ENCODE measurements at regions not wholly inside any gene's neighbourhood (a gene's known extent, or its start where the extent isn't known, plus 50 kb on each side); places are given as distances from the start of the nearest gene placed in this dataset.

DNA sequence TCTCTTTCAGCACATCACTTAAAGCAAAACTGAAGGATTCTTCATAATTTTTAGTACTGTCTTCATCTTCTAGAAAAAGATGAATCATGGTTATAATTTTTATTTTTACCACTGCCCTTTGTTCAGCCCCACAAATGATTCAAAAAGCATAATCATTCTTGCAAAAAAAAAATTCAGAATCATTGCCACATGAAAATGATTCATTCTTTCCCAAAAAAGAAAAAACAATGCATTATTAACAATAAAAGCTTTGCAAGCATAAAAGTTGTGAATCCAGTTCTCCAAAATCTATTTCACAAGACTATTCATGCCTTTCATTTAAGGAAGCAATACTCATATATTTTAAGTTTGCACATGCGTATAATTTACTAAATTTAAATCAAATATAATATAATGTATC, 204.8 kb downstream of the RBM43 start:
- H3K79me2 ChIP-seq (ENCODE audit: low read length), result no peaks in the 10 kb centered on the region
- no peaks in the 10 kb centered on the region for H3K9me2 ChIP-seq (replicated peaks; ENCODE audit: insufficient read depth, low read length)
- H3K36me3 ChIP-seq (replicated peaks; ENCODE audit: insufficient read depth, low read length), result no peaks in the 10 kb centered on the region
- no peak overlapping the region for H3K9ac ChIP-seq (ENCODE audit: low read length)
- no peaks in the 10 kb centered on the region for H4K20me1 ChIP-seq (ENCODE audit: insufficient read depth, low read length)
- H3K4me2 ChIP-seq (ENCODE audit: low read depth, low read length), result no peak overlapping the region
- no peak overlapping the region for H3K27ac ChIP-seq (ENCODE audit: low read length)
- H2AFZ ChIP-seq (ENCODE audit: low read length), result no peak overlapping the region
- TF ChIP-seq EZH2phosphoT487 (IDR thresholded peaks at IDR 0.05; ENCODE audit: low read length) (no peak), EZH2 (optimal IDR thresholded peaks at IDR 0.05; ENCODE audit: low read depth, low read length) (no peak)
- TF ChIP-seq, protein P1, sequence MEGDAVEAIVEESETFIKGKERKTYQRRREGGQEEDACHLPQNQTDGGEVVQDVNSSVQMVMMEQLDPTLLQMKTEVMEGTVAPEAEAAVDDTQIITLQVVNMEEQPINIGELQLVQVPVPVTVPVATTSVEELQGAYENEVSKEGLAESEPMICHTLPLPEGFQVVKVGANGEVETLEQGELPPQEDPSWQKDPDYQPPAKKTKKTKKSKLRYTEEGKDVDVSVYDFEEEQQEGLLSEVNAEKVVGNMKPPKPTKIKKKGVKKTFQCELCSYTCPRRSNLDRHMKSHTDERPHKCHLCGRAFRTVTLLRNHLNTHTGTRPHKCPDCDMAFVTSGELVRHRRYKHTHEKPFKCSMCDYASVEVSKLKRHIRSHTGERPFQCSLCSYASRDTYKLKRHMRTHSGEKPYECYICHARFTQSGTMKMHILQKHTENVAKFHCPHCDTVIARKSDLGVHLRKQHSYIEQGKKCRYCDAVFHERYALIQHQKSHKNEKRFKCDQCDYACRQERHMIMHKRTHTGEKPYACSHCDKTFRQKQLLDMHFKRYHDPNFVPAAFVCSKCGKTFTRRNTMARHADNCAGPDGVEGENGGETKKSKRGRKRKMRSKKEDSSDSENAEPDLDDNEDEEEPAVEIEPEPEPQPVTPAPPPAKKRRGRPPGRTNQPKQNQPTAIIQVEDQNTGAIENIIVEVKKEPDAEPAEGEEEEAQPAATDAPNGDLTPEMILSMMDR (IDR thresholded peaks at IDR 0.05; ENCODE audit: low read length), result no peak
- no peak overlapping the region for H3K4me3 ChIP-seq (ENCODE audit: low read length)
- H3F3A ChIP-seq (ENCODE audit: insufficient read depth, low read length), result no peaks in the 10 kb centered on the region
- no peaks in the 10 kb centered on the region for H3K27me3 ChIP-seq (replicated peaks; ENCODE audit: insufficient read depth, low read length)
- H3K9me3 ChIP-seq (replicated peaks; ENCODE audit: insufficient read depth, low read length), result no peaks in the 10 kb centered on the region
- no peak for DNase-seq
- H3K4me1 ChIP-seq (ENCODE audit: low read length), result no peaks in the 10 kb centered on the region

DNA sequence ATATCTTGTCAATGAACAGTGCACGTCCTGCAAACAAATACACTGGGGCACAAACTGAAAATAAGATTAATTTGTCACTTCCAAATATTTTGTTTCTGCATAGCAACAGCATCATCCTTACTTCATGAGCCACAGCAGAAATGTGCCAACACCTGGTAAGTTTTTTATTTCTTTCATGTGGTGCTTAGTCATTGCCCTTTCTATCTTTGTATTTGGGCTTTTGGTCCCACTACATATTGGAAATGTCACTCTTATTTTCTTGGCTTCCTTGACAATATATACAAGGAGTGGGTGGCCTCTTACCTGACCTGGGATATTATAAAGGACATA, 208.0 kb downstream of the RBM43 start:
- no peaks in the 10 kb centered on the region for H3K9me3 ChIP-seq (replicated peaks; ENCODE audit: insufficient read depth, low read length)
- DNase-seq, result no peak
- H3K79me2 ChIP-seq (ENCODE audit: low read length), result no peaks in the 10 kb centered on the region
- no peak for TF ChIP-seq EZH2phosphoT487 (IDR thresholded peaks at IDR 0.05; ENCODE audit: low read length)
- TF ChIP-seq, protein P1 (IDR thresholded peaks at IDR 0.05; ENCODE audit: low read length), result no peak
- no peak for TF ChIP-seq EZH2 (optimal IDR thresholded peaks at IDR 0.05; ENCODE audit: low read depth, low read length)
- no peaks in the 10 kb centered on the region for H3K27me3 ChIP-seq (replicated peaks; ENCODE audit: insufficient read depth, low read length)
- H3K9ac ChIP-seq (ENCODE audit: low read length), result no peak overlapping the region
- no peak overlapping the region for H3K4me2 ChIP-seq (ENCODE audit: low read depth, low read length)
- H3K27ac ChIP-seq (ENCODE audit: low read length), result no peak overlapping the region
- H3K36me3 ChIP-seq (replicated peaks; ENCODE audit: insufficient read depth, low read length), result no peaks in the 10 kb centered on the region
- H3F3A ChIP-seq (ENCODE audit: insufficient read depth, low read length), result no peaks in the 10 kb centered on the region
- no peaks in the 10 kb centered on the region for H4K20me1 ChIP-seq (ENCODE audit: insufficient read depth, low read length)
- H3K9me2 ChIP-seq (replicated peaks; ENCODE audit: insufficient read depth, low read length), result no peaks in the 10 kb centered on the region
- H3K4me3 ChIP-seq (ENCODE audit: low read length), result no peak overlapping the region
- H2AFZ ChIP-seq (ENCODE audit: low read length), result no peak overlapping the region
- no peaks in the 10 kb centered on the region for H3K4me1 ChIP-seq (ENCODE audit: low read length)

DNA sequence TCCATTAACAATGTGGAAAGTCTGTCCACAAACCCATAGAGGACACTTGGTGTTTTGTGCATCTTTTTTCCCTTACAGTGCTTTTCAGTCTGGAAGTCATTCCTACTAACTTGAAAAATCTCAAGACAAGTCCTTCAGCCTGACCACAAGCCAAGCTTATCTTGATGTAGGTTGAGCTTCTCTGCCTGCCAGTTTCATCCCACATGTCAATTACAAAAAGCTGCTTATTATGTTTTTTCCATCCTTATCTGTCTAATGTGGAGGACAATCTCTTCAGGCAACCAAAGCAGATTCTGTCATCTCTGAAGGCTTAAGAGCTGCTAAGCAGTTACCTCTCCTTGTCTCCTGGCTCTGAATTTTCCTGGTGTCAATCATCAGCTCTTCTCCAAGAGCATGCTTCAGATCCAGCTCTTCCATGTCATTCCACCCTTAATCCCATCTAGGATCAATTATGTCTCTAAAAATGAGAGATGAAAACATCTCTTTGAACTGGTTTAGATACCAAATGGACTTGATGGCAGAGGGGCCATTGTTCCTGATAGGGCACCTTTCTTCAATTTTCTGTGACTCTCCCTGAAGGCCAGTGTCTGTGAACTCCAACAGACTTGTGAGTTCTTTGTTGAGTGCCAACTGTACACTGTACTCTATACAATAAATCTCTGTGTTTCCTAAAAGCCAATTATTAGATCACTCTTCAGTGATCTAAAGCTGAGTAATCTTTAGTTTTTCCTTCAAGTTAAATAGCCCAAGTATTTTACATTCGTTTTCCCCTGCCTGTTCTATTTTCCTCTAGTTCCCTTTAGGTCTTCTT, 208.6 kb downstream of the RBM43 start:
- H3K36me3 ChIP-seq (replicated peaks; ENCODE audit: insufficient read depth, low read length), result no peaks in the 10 kb centered on the region
- H3K4me3 ChIP-seq (ENCODE audit: low read length), result no peak overlapping the region
- H2AFZ ChIP-seq (ENCODE audit: low read length), result no peak overlapping the region
- no peaks in the 10 kb centered on the region for H3F3A ChIP-seq (ENCODE audit: insufficient read depth, low read length)
- no peak overlapping the region for H3K27ac ChIP-seq (ENCODE audit: low read length)
- H3K9me3 ChIP-seq (replicated peaks; ENCODE audit: insufficient read depth, low read length), result no peaks in the 10 kb centered on the region
- H3K27me3 ChIP-seq (replicated peaks; ENCODE audit: insufficient read depth, low read length), result no peaks in the 10 kb centered on the region
- no peaks in the 10 kb centered on the region for H4K20me1 ChIP-seq (ENCODE audit: insufficient read depth, low read length)
- H3K9me2 ChIP-seq (replicated peaks; ENCODE audit: insufficient read depth, low read length), result no peaks in the 10 kb centered on the region
- no peak overlapping the region for H3K9ac ChIP-seq (ENCODE audit: low read length)
- no peaks in the 10 kb centered on the region for H3K4me1 ChIP-seq (ENCODE audit: low read length)
- no peak for TF ChIP-seq EZH2 (optimal IDR thresholded peaks at IDR 0.05; ENCODE audit: low read depth, low read length)
- TF ChIP-seq, protein P1 (IDR thresholded peaks at IDR 0.05; ENCODE audit: low read length), result no peak
- TF ChIP-seq EZH2phosphoT487 (IDR thresholded peaks at IDR 0.05; ENCODE audit: low read length), result no peak
- H3K4me2 ChIP-seq (ENCODE audit: low read depth, low read length), result no peak overlapping the region
- DNase-seq, result no peak
- H3K79me2 ChIP-seq (ENCODE audit: low read length), result no peaks in the 10 kb centered on the region
